Left lung (tissue), 4 donors: ENCODE measurements at regions not wholly inside any gene's neighbourhood (a gene's known extent, or its start where the extent isn't known, plus 50 kb on each side); places are given as distances from the start of the nearest gene placed in this dataset.

Experiments used
- ATAC-seq: fragments of 200-7000 bp; cut with Tn5 transposase; one replicate; pipeline ENCODE4 v1.9.1; 2020; ENCODE audit warnings: moderate library complexity
- DNase-seq, 4 donors: peaks; one replicate each; pipeline ENCODE4 v3.0.0-alpha.2; 2013 to 2020
- H3K27ac ChIP-seq, 2 donors: fragments of 200-600 bp; sonication (generic) in 1 of 2; one replicate each; pipeline versions ENCODE4 v1.5.0 to v1.8.0; 2020 to 2021
- H3K27me3 ChIP-seq, 2 donors: fragments of 200-600 bp; sonication (generic) in 1 of 2; one replicate each; pipeline versions ENCODE4 v1.5.0 to v1.8.0; 2020 to 2021
- H3K36me3 ChIP-seq, 2 donors: fragments of 200-600 bp; sonication (generic) in 1 of 2; one replicate each; pipeline versions ENCODE4 v1.5.0 to v1.8.0; 2020 to 2021
- H3K4me1 ChIP-seq, 2 donors: fragments of 200-600 bp; one replicate each; pipeline ENCODE4 v1.8.0; 2021
- H3K4me3 ChIP-seq, 2 donors: fragments of 200-600 bp; sonication (generic) in 1 of 2; one replicate each; pipeline versions ENCODE4 v1.5.0 to v1.8.0; 2020 to 2021; ENCODE audit warnings: mild to moderate bottlenecking in 1 of 2
- H3K9me3 ChIP-seq, 2 donors: fragments of 200-600 bp; sonication (generic) in 1 of 2; one replicate each; pipeline versions ENCODE4 v1.5.0 to v1.8.0; 2020 to 2021
- CTCF ChIP-seq, 2 donors: fragments of 200-600 bp; sonication (generic) in 1 of 2; IDR thresholded peaks; one replicate each; pipeline versions ENCODE4 v1.5.0 to v1.8.0; 2021; ENCODE audit warnings: antibody characterized with exemption in 2 of 2
- intact Hi-C, 2 donors: fragments of 100-400 bp; cut with DNase I; formaldehyde crosslinking; loops; one replicate each; pipeline versions ENCODE4 v1.11.2 to v1.14.2; 2022
- donor health status: DM: no; HTN: yes; CAD: no.
- donor health status: DM: no; HTN: no; CAD: no.

GRCh38 chr16:59688006-59688405, 953.9 kb upstream of the GOT2 start:
- no peaks in the 10 kb centered on the region for H3K36me3 ChIP-seq
- H3K9me3 ChIP-seq: peaks cover 0 to 19% of the 10 kb centered on the region in 2 donors
- intact Hi-C loops: no loop called here
- no peaks in the 10 kb centered on the region for H3K4me1 ChIP-seq
- ATAC-seq (no peak), DNase-seq (no peak)
- H3K27me3 ChIP-seq: no peaks in the 10 kb centered on the region
- no peak overlapping the region for H3K27ac ChIP-seq
- TF ChIP-seq CTCF (IDR thresholded peaks at IDR 0.05): no peak
- no peak overlapping the region for H3K4me3 ChIP-seq

DNA sequence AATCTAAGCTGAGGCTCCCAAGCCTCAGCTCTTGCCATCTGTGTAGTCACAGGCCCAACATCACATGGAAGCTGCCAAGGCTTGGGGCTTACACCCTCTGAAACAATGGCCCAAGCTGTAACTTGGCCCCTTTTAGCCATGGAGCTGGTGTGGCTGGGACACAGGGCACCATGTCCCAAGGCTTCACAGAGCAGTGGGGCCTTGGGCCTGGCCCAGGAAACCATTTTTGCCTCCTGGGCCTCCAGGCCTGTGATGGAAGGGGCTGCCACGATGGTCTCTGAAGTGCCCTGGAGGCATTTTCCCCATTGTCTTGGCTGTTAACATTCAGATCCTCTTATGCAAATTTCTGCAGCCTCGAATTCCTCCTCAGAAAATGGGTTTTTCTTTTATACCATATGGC, 952.3 kb upstream of the GOT2 start:
- DNase-seq: no peak
- Histone ChIP-seq H3K9me3 (peaks cover 0 to 19% of the 10 kb centered on the region in 2 donors), H3K4me1 (no peaks in the 10 kb centered on the region), H3K4me3 (no peak overlapping the region), H3K27me3 (no peaks in the 10 kb centered on the region), H3K36me3 (no peaks in the 10 kb centered on the region), H3K27ac (no peak overlapping the region)
- no peak for TF ChIP-seq CTCF (IDR thresholded peaks at IDR 0.05)
- no peak for ATAC-seq
- intact Hi-C loops: no loop called here

- Histone ChIP-seq H3K27me3 (no peaks in the 10 kb centered on the region), H3K4me3 (no peak overlapping the region), H3K27ac (no peak overlapping the region), H3K9me3 (peaks cover 0 to 19% of the 10 kb centered on the region in 2 donors), H3K4me1 (no peaks in the 10 kb centered on the region), H3K36me3 (no peaks in the 10 kb centered on the region)
- no peak for DNase-seq
- no peak for TF ChIP-seq CTCF (IDR thresholded peaks at IDR 0.05)
- intact Hi-C loops: no loop called here
- ATAC-seq: no peak
Observed at GRCh38 chr16:59684911-59685310, 950.8 kb upstream of the GOT2 start.

GRCh38 chr16:59683709-59684108, 949.6 kb upstream of the GOT2 start:
- DNase-seq (no peak), ATAC-seq (no peak)
- intact Hi-C loops: no loop called here
- Histone ChIP-seq H3K27me3 (no peaks in the 10 kb centered on the region), H3K36me3 (no peaks in the 10 kb centered on the region), H3K4me3 (no peak overlapping the region), H3K4me1 (no peaks in the 10 kb centered on the region), H3K27ac (no peak overlapping the region), H3K9me3 (peaks cover 0 to 19% of the 10 kb centered on the region in 2 donors)
- no peak for TF ChIP-seq CTCF (IDR thresholded peaks at IDR 0.05)

GRCh38 chr16:59665618-59666220, 931.6 kb upstream of the GOT2 start:
- no peaks in the 10 kb centered on the region for H3K36me3 ChIP-seq
- intact Hi-C loops: no loop called here
- no peak for DNase-seq
- ATAC-seq: no peak
- H3K4me1 ChIP-seq: no peaks in the 10 kb centered on the region
- H3K9me3 ChIP-seq: peaks cover 0 to 11% of the 10 kb centered on the region in 2 donors
- TF ChIP-seq CTCF (IDR thresholded peaks at IDR 0.05): no peak
- no peak overlapping the region for H3K27ac ChIP-seq
- H3K4me3 ChIP-seq: no peak overlapping the region
- no peaks in the 10 kb centered on the region for H3K27me3 ChIP-seq
